NCI-H526 treated with DMSO at 0.1 percent for 48 hours (cell line): ENCODE measurements at regions not wholly inside any gene's neighbourhood (a gene's known extent, or its start where the extent isn't known, plus 50 kb on each side); places are given as distances from the start of the nearest gene placed in this dataset.

ENCODE experiments used
- DNase-seq: peaks from one replicate; lab custom pipeline; 2025; lab: John Stamatoyannopoulos, UW

GRCh38 chr2:155151945-155152344, 453.4 kb downstream of the KCNJ3 start:
- no peak for DNase-seq

GRCh38 chr2:155151472-155151871, 453.0 kb downstream of the KCNJ3 start:
- no peak for DNase-seq

GRCh38 chr2:155145758-155146229, 447.3 kb downstream of the KCNJ3 start:
- DNase-seq = peak; percentile 78

- no peak for DNase-seq
Observed at GRCh38 chr2:155141418-155141817, 442.9 kb downstream of the KCNJ3 start.

- no peak for DNase-seq
Observed at GRCh38 chr2:155125585-155126230, 427.2 kb downstream of the KCNJ3 start.

- no peak for DNase-seq
Observed at GRCh38 chr2:155115846-155116245, 417.4 kb downstream of the KCNJ3 start.

- no peak for DNase-seq
Observed at GRCh38 chr2:155111070-155111469, 412.6 kb downstream of the KCNJ3 start.

GRCh38 chr2:155109527-155109926, 411.0 kb downstream of the KCNJ3 start:
- no peak for DNase-seq

- DNase-seq = no peak
Observed at GRCh38 chr2:155100261-155100660, 401.8 kb downstream of the KCNJ3 start.

- no peak for DNase-seq
Observed at GRCh38 chr2:155099784-155100183, 401.3 kb downstream of the KCNJ3 start.

- no peak for DNase-seq
Observed at GRCh38 chr2:155095613-155096012, 397.1 kb downstream of the KCNJ3 start.

GRCh38 chr2:155080373-155080772, 381.9 kb downstream of the KCNJ3 start:
- DNase-seq = no peak

- no peak for DNase-seq
Observed at GRCh38 chr2:155070489-155070888, 372.0 kb downstream of the KCNJ3 start.

- no peak for DNase-seq
Observed at GRCh38 chr2:155062922-155063258, 364.4 kb downstream of the KCNJ3 start.

GRCh38 chr2:155062250-155062921, 363.9 kb downstream of the KCNJ3 start:
- DNase-seq = no peak

- no peak for DNase-seq
Observed at GRCh38 chr2:155060896-155061295, 362.4 kb downstream of the KCNJ3 start.

- DNase-seq = peak; percentile 89
Observed at GRCh38 chr2:155054712-155055111, 356.2 kb downstream of the KCNJ3 start.

GRCh38 chr2:155043097-155043496, 344.6 kb downstream of the KCNJ3 start:
- no peak for DNase-seq

- DNase-seq = no peak
Observed at GRCh38 chr2:155035308-155035707, 336.8 kb downstream of the KCNJ3 start.

GRCh38 chr2:155033652-155034051, 335.2 kb downstream of the KCNJ3 start:
- no peak for DNase-seq

- no peak for DNase-seq
Observed at GRCh38 chr2:155030296-155030695, 331.8 kb downstream of the KCNJ3 start.

GRCh38 chr2:155026651-155027174, 328.2 kb downstream of the KCNJ3 start:
- no peak for DNase-seq

GRCh38 chr2:155023674-155024073, 325.2 kb downstream of the KCNJ3 start:
- DNase-seq = no peak

GRCh38 chr2:155022531-155022930, 324.0 kb downstream of the KCNJ3 start:
- DNase-seq = no peak
